H1 (cell line): ENCODE measurements at regions not wholly inside any gene's neighbourhood (a gene's known extent, or its start where the extent isn't known, plus 50 kb on each side); places are given as distances from the start of the nearest gene placed in this dataset.

ENCODE experiments used
- CTCF ChIA-PET: fragments of 300-600 bp; sonication (Branson Sonifier 250); formaldehyde crosslinking; loops from one replicate; lab custom pipeline; 2021; ENCODE audit not compliant: partially characterized antibody; lab: Charles Lee
- POLR2A ChIA-PET: fragments of 300-600 bp; sonication (Branson Sonifier 250); formaldehyde crosslinking; loops from one replicate; lab custom pipeline; 2021; ENCODE audit warnings: inconsistent platforms; ENCODE audit not compliant: partially characterized antibody; lab: Charles Lee
- DNase-seq, 2 experiments: peaks; one replicate each; pipeline versions ENCODE4 v3.0.0 to v3.0.0-alpha.2; 2010 to 2022; ENCODE audit warnings: low spot score in 2 of 2, low read depth in 1 of 2, mixed read lengths in 1 of 2
- FAIRE-seq: peaks from 2 replicates; lab custom pipeline; 2011; peaks lifted over from hg19 to GRCh38; lab: Jason Lieb, UNC
- H2AFZ ChIP-seq: 2 replicates; pipeline ENCODE4 v1.8.1; 2012; ENCODE audit warnings: low read length, inconsistent platforms
- H2AK5ac ChIP-seq: 2 replicates; pipeline ENCODE4 v1.6.1; 2013; ENCODE audit warnings: low read depth, low read length
- H2BK120ac ChIP-seq: replicated peaks from 2 replicates; pipeline ENCODE3; 2013; ENCODE audit warnings: low read depth, low read length, inconsistent platforms
- H2BK12ac ChIP-seq: 2 replicates; pipeline ENCODE4 v1.6.1; 2013; ENCODE audit warnings: low read depth, low read length
- H2BK15ac ChIP-seq: 2 replicates; pipeline ENCODE4 v1.6.1; 2013; ENCODE audit warnings: low read length
- H2BK20ac ChIP-seq: 2 replicates; pipeline ENCODE4 v1.6.1; 2013; ENCODE audit warnings: low read length
- H2BK5ac ChIP-seq: 2 replicates; pipeline ENCODE4 v1.6.1; 2013; ENCODE audit warnings: low read depth, low read length
- H3K14ac ChIP-seq: 2 replicates; pipeline ENCODE4 v1.6.1; 2013; ENCODE audit warnings: inconsistent platforms; ENCODE audit not compliant: insufficient read length
- H3K18ac ChIP-seq: 2 replicates; pipeline ENCODE4 v1.6.1; 2013; ENCODE audit warnings: low read length; ENCODE audit errors: extremely low read depth
- H3K23ac ChIP-seq: 2 replicates; pipeline ENCODE4 v1.6.1; 2013; ENCODE audit warnings: inconsistent platforms; ENCODE audit not compliant: insufficient read length
- H3K23me2 ChIP-seq: 2 replicates; pipeline ENCODE4 v1.6.1; 2013; ENCODE audit warnings: low read depth, low read length
- H3K27ac ChIP-seq: 2 replicates; pipeline ENCODE4 v1.6.1; 2011; ENCODE audit warnings: low read depth, low read length, inconsistent platforms
- H3K27me3 ChIP-seq, 4 experiments: replicated peaks in 1 of 4; 1 replicate in 1 of 4; 2 replicates in 3 of 4; pipeline versions ENCODE4 v1.6.1 to v1.8.1; 2011 to 2013; ENCODE audit warnings: low read length in 3 of 4, mild to moderate bottlenecking in 3 of 4, inconsistent platforms in 2 of 4, mixed read lengths in 2 of 4, moderate library complexity in 1 of 4; ENCODE audit not compliant: control insufficient read depth in 3 of 4, insufficient read depth in 3 of 4; ENCODE audit errors: extremely low read depth in 1 of 4
- H3K36me3 ChIP-seq, 4 experiments: 2 replicates each; pipeline versions ENCODE4 v1.6.1 to v1.8.1; 2011 to 2013; ENCODE audit warnings: mild to moderate bottlenecking in 4 of 4, low read length in 3 of 4, moderate library complexity in 2 of 4, control low read depth in 1 of 4, inconsistent platforms in 1 of 4; ENCODE audit not compliant: insufficient read depth in 4 of 4, control insufficient read depth in 2 of 4
- H3K4ac ChIP-seq: replicated peaks from 2 replicates; pipeline ENCODE3; 2013; ENCODE audit warnings: low read length, low read depth, mixed read lengths, inconsistent platforms; ENCODE audit not compliant: insufficient read length
- H3K4me1 ChIP-seq, 4 experiments: replicated peaks in 1 of 4; 1 replicate in 1 of 4; 2 replicates in 3 of 4; pipeline versions ENCODE4 v1.6.1 to v1.8.1; 2011 to 2013; ENCODE audit warnings: low read length in 3 of 4, inconsistent platforms in 2 of 4, mixed read lengths in 1 of 4; ENCODE audit not compliant: insufficient read depth in 4 of 4, control insufficient read depth in 3 of 4
- H3K4me2 ChIP-seq, 2 experiments: 2 replicates each; pipeline versions ENCODE4 v1.6.1 to v1.8.1; 2011 to 2013; ENCODE audit warnings: low read depth in 2 of 2, low read length in 2 of 2, control low read depth in 1 of 2, inconsistent platforms in 1 of 2, mild to moderate bottlenecking in 1 of 2; ENCODE audit not compliant: insufficient read depth in 1 of 2
- H3K4me3 ChIP-seq, 4 experiments: fragments of 200-600, 300-600 bp in 1 of 4; sonication (generic), shearing (Covaris generic), sonication (Bioruptor Twin) in 1 of 4; 2 replicates each; pipeline versions ENCODE4 v1.5.1 to v1.8.1; 2011 to 2016; ENCODE audit warnings: low read length in 4 of 4, low read depth in 3 of 4, control low read depth in 2 of 4, inconsistent platforms in 2 of 4, mild to moderate bottlenecking in 2 of 4, mixed read lengths in 1 of 4, moderate library complexity in 1 of 4; ENCODE audit not compliant: insufficient read depth in 2 of 4; ENCODE audit errors: extremely low read depth in 1 of 4
- H3K56ac ChIP-seq: replicated peaks from 2 replicates; pipeline ENCODE3; 2013; ENCODE audit warnings: low read depth, mild to moderate bottlenecking, mixed read lengths, low read length, inconsistent platforms; ENCODE audit not compliant: insufficient read length
- H3K79me1 ChIP-seq: 2 replicates; pipeline ENCODE4 v1.6.1; 2013; ENCODE audit warnings: low read depth, low read length, control low read depth
- H3K79me2 ChIP-seq, 2 experiments: 2 replicates each; pipeline versions ENCODE4 v1.6.1 to v1.8.1; 2012 to 2013; ENCODE audit warnings: low read length in 2 of 2, mild to moderate bottlenecking in 2 of 2, inconsistent platforms in 1 of 2; ENCODE audit not compliant: insufficient read depth in 2 of 2, control insufficient read depth in 1 of 2
- H3K9ac ChIP-seq, 4 experiments: replicated peaks in 1 of 4; 1 replicate in 1 of 4; 2 replicates in 3 of 4; pipeline versions ENCODE4 v1.6.1 to v1.8.1; 2011 to 2013; ENCODE audit warnings: low read depth in 3 of 4, low read length in 3 of 4, control low read depth in 2 of 4, mild to moderate bottlenecking in 2 of 4, moderate library complexity in 2 of 4, inconsistent platforms in 1 of 4; ENCODE audit errors: extremely low read depth in 1 of 4
- H3K9me3 ChIP-seq, 2 experiments: 2 replicates each; pipeline versions ENCODE4 v1.6.1 to v1.8.1; 2012 to 2013; ENCODE audit warnings: mild to moderate bottlenecking in 2 of 2, moderate library complexity in 2 of 2, control low read depth in 1 of 2, inconsistent platforms in 1 of 2, low read depth in 1 of 2, low read length in 1 of 2, mixed read lengths in 1 of 2; ENCODE audit not compliant: insufficient read depth in 2 of 2
- H4K20me1 ChIP-seq, 2 experiments: replicated peaks in 1 of 2; 2 replicates each; pipeline versions ENCODE3 to v1.8.1; 2011 to 2013; ENCODE audit warnings: inconsistent platforms in 2 of 2, low read length in 2 of 2, mild to moderate bottlenecking in 1 of 2; ENCODE audit not compliant: insufficient read depth in 2 of 2, control insufficient read depth in 1 of 2
- H4K5ac ChIP-seq: 2 replicates; pipeline ENCODE4 v1.6.1; 2013; ENCODE audit warnings: low read length, low read depth, mixed read lengths, inconsistent platforms; ENCODE audit not compliant: insufficient read length
- H4K8ac ChIP-seq: 2 replicates; pipeline ENCODE4 v1.8.0; 2013; ENCODE audit warnings: mild to moderate bottlenecking, moderate library complexity, low read length, inconsistent platforms; ENCODE audit not compliant: insufficient read depth; ENCODE audit errors: extremely low read depth
- H4K91ac ChIP-seq: replicated peaks from 2 replicates; pipeline ENCODE3; 2013; ENCODE audit warnings: low read length, mixed read lengths, inconsistent platforms; ENCODE audit not compliant: insufficient read length
- CREB1 ChIP-seq: IDR thresholded peaks from 2 replicates; pipeline ENCODE4 v1.6.1; 2012; ENCODE audit warnings: inconsistent platforms
- EGR1 ChIP-seq: IDR thresholded peaks from 2 replicates; pipeline ENCODE4 v1.6.1; 2011; ENCODE audit warnings: low read depth, low read length, borderline replicate concordance
- EP300 ChIP-seq, 2 experiments: IDR thresholded peaks; 1 replicate in 1 of 2; 2 replicates in 1 of 2; pipeline ENCODE4 v1.6.1; 2011 to 2012; ENCODE audit warnings: low read depth in 2 of 2, low read length in 2 of 2, mild to moderate bottlenecking in 2 of 2, borderline replicate concordance in 1 of 2, inconsistent platforms in 1 of 2, moderate library complexity in 1 of 2
- JUND ChIP-seq: IDR thresholded peaks from 2 replicates; pipeline ENCODE4 v1.6.1; 2011; ENCODE audit warnings: mild to moderate bottlenecking, improper control_type of control experiment, low read length
- KDM5A ChIP-seq: fragments of 200-600 bp; IDR thresholded peaks from 2 replicates; pipeline ENCODE4 v1.7.1; 2012; ENCODE audit warnings: mild to moderate bottlenecking, low read length, inconsistent platforms, mixed read lengths
- MAX ChIP-seq: IDR thresholded peaks from 2 replicates; pipeline ENCODE4 v1.6.1; 2012; ENCODE audit warnings: inconsistent platforms
- NRF1 ChIP-seq: IDR thresholded peaks from 2 replicates; pipeline ENCODE4 v1.6.1; 2011; ENCODE audit warnings: mild to moderate bottlenecking, low read depth, low read length, improper control_type of control experiment
- RAD21 ChIP-seq, 2 experiments: IDR thresholded peaks in 1 of 2; conservative IDR thresholded peaks in 1 of 2; 2 replicates each; pipeline ENCODE4 v1.6.1; 2011; ENCODE audit warnings: low read depth in 2 of 2, low read length in 2 of 2, improper control_type of control experiment in 1 of 2, inconsistent platforms in 1 of 2, mild to moderate bottlenecking in 1 of 2, moderate library complexity in 1 of 2
- RXRA ChIP-seq: IDR thresholded peaks from 2 replicates; pipeline ENCODE4 v1.6.1; 2011; ENCODE audit warnings: low read depth, mild to moderate bottlenecking, low read length, moderate library complexity; ENCODE audit not compliant: insufficient read depth
- SIX5 ChIP-seq: IDR thresholded peaks from 2 replicates; pipeline ENCODE4 v1.6.1; 2011; ENCODE audit warnings: mild to moderate bottlenecking, low read depth, low read length
- TAF7 ChIP-seq: optimal IDR thresholded peaks from 2 replicates; pipeline ENCODE3; 2011; ENCODE audit warnings: low read depth, mild to moderate bottlenecking, inconsistent platforms, low read length, moderate library complexity, borderline replicate concordance
- TEAD4 ChIP-seq: IDR thresholded peaks from 2 replicates; pipeline ENCODE4 v1.6.1; 2012; ENCODE audit warnings: low read depth, low read length, inconsistent platforms, mixed read lengths
- ZNF274 ChIP-seq: IDR thresholded peaks from 2 replicates; pipeline ENCODE4 v1.7.0; 2012; ENCODE audit warnings: low read length, borderline replicate concordance; ENCODE audit errors: extremely low read depth
- WGBS, 2 experiments: shearing (Covaris generic) in 1 of 2; methylation state at CpG; one replicate each; pipeline versions ENCODE4 v1.1.6 to v1.1.7; 2013 to 2015; ENCODE audit warnings: low lambda C conversion rate in 2 of 2, mixed read lengths in 2 of 2, inconsistent platforms in 1 of 2, low coverage in 1 of 2, missing lambda C conversion rate in 1 of 2; ENCODE audit not compliant: insufficient replicate concordance in 2 of 2, insufficient coverage in 1 of 2, insufficient read length in 1 of 2; ENCODE audit errors: extremely low coverage in 1 of 2, missing lambda C conversion rate in 1 of 2; 5-methylcytosine and 5-hydroxymethylcytosine counted together

GRCh38 chr10:32174349-32174893, 118.2 kb upstream of the KIF5B start:
- H2BK15ac ChIP-seq = no peak overlapping the region
- TF ChIP-seq TAF7 (no peak), RAD21 (IDR thresholded peaks at IDR 0.05 in 1 of 2, conservative IDR thresholded peaks at IDR 0.05 in 1 of 2; ENCODE audit: low read depth in 2 of 2, low read length in 2 of 2) (no peak), EP300 (IDR thresholded peaks at IDR 0.05; ENCODE audit: borderline replicate concordance in 1 of 2, low read depth in 2 of 2, low read length in 2 of 2) (no peak), RXRA (no peak), TEAD4 (no peak), KDM5A (no peak), EGR1 (no peak), ZNF274 (no peak), JUND (no peak), NRF1 (no peak), CREB1 (no peak), MAX (no peak), SIX5 (no peak)
- CTCF ChIA-PET = interaction anchor here (0.7 to 0.9 kb wide), 2 partner anchors 36 to 172 kb away, joined by 3 read pairs; no protein-coding TSS in a partner anchor

More at GRCh38 chr10:32174349-32174893, 118.2 kb upstream of the KIF5B start:
- Histone ChIP-seq H2BK120ac (no peak overlapping the region), H3K14ac (no peak overlapping the region), H3K9ac (no peak overlapping the region), H3K79me1 (no peaks in the 10 kb centered on the region), H3K36me3 (no peaks in the 10 kb centered on the region), H2AFZ (no peak overlapping the region), H3K9me3 (no peaks in the 10 kb centered on the region), H4K8ac (no peak overlapping the region), H2BK20ac (no peak overlapping the region), H3K18ac (no peak overlapping the region), H3K4ac (no peak overlapping the region), H3K23ac (no peak overlapping the region), H3K4me1 (no peaks in the 10 kb centered on the region), H3K79me2 (no peaks in the 10 kb centered on the region), H3K23me2 (no peaks in the 10 kb centered on the region), H2AK5ac (no peak overlapping the region), H3K27me3 (no peaks in the 10 kb centered on the region), H4K20me1 (no peaks in the 10 kb centered on the region), H2BK12ac (no peak overlapping the region), H4K5ac (no peak overlapping the region), H2BK5ac (no peak overlapping the region), H3K4me3 (no peak overlapping the region), H4K91ac (no peak overlapping the region), H3K56ac (no peak overlapping the region), H3K4me2 (no peak overlapping the region), H3K27ac (no peak overlapping the region)
- POLR2A ChIA-PET = no interaction called here
- DNase-seq (no peak), FAIRE-seq (no peak)
- 73% methylated on average over 3 of the region's 3 CpGs; no CpG with 5 or more reads in 1 of the 2 experiments for WGBS, 2 experiments
